HepG2 (cell line): ENCODE measurements at regions not wholly inside any gene's neighbourhood (a gene's known extent, or its start where the extent isn't known, plus 50 kb on each side); places are given as distances from the start of the nearest gene placed in this dataset.

Experiments used
- FOXA1 ChIP-seq, 2 experiments: fragments of 450-650 bp in 1 of 2; sonication (generic) in 1 of 2; formaldehyde crosslinking in 1 of 2; IDR thresholded peaks; 2 replicates each; pipeline versions ENCODE4 v1.4.0 to v1.6.1; 2016 to 2020; ENCODE audit warnings: missing genetic modification reagents in 1 of 2
- HMG20A ChIP-seq: IDR thresholded peaks from 2 replicates; pipeline ENCODE4 v1.6.1; 2016; ENCODE audit warnings: borderline replicate concordance
- KLF16 ChIP-seq, 2 experiments: sonication (generic) in 1 of 2; formaldehyde crosslinking in 1 of 2; IDR thresholded peaks; 2 replicates each; pipeline versions ENCODE4 v1.6.1 to v1.8.0; 2016 to 2023; ENCODE audit warnings: missing genetic modification reagents in 2 of 2, missing compliant biosample characterization in 1 of 2
- MAF1 ChIP-seq: sonication (generic); formaldehyde crosslinking; IDR thresholded peaks from 2 replicates; pipeline ENCODE4 v1.5.0; 2020; ENCODE audit warnings: missing genetic modification reagents, borderline replicate concordance
- MAFF ChIP-seq: IDR thresholded peaks from 2 replicates; pipeline ENCODE4 v1.6.1; 2011; ENCODE audit warnings: low read depth, low read length, improper control_type of control experiment
- MYC ChIP-seq: sonication (generic); formaldehyde crosslinking; IDR thresholded peaks from 2 replicates; pipeline ENCODE4 v1.9.0; 2021; ENCODE audit warnings: missing genetic modification reagents, borderline replicate concordance
- SRSF9 ChIP-seq: fragments of 200-400 bp; formaldehyde crosslinking; IDR thresholded peaks from 2 replicates; pipeline ENCODE4 v1.6.1; 2018; ENCODE audit warnings: borderline replicate concordance, mild to moderate bottlenecking, low read depth, low read length; ENCODE audit not compliant: insufficient read depth, poor library complexity, severe bottlenecking
- THAP11 ChIP-seq: IDR thresholded peaks from 2 replicates; pipeline ENCODE4 v1.6.1; 2016; ENCODE audit warnings: missing biosample characterization, missing genetic modification reagents
- YY1 ChIP-seq: IDR thresholded peaks from 2 replicates; pipeline ENCODE4 v1.6.1; 2011; ENCODE audit warnings: low read length, low read depth, moderate library complexity, mild to moderate bottlenecking; ENCODE audit not compliant: insufficient read depth, insufficient replicate concordance
- ZBTB38 ChIP-seq: sonication (generic); formaldehyde crosslinking; IDR thresholded peaks from 2 replicates; pipeline ENCODE4 v1.5.1; 2020; ENCODE audit warnings: mild to moderate bottlenecking, missing genetic modification reagents
- ZNF230 ChIP-seq: sonication (generic); formaldehyde crosslinking; IDR thresholded peaks from 2 replicates; pipeline ENCODE4 v1.4.0; 2020; ENCODE audit warnings: mild to moderate bottlenecking, missing genetic modification reagents
- ZNF281 ChIP-seq: sonication (generic); formaldehyde crosslinking; IDR thresholded peaks from 2 replicates; pipeline ENCODE4 v1.4.0; 2020; ENCODE audit warnings: missing genetic modification reagents, borderline replicate concordance
- ZNF333 ChIP-seq: sonication (generic); formaldehyde crosslinking; IDR thresholded peaks from 2 replicates; pipeline ENCODE4 v1.4.0; 2020; ENCODE audit warnings: mild to moderate bottlenecking, missing genetic modification reagents, borderline replicate concordance
- ZNF33A ChIP-seq: sonication (generic); formaldehyde crosslinking; IDR thresholded peaks from 2 replicates; pipeline ENCODE4 v1.5.1; 2020; ENCODE audit warnings: missing genetic modification reagents, mild to moderate bottlenecking, moderate library complexity, borderline replicate concordance
- ZNF431 ChIP-seq: sonication (generic); formaldehyde crosslinking; IDR thresholded peaks from 2 replicates; pipeline ENCODE4 v1.9.0; 2022; ENCODE audit warnings: missing genetic modification reagents, low read depth, mild to moderate bottlenecking, borderline replicate concordance
- ZNF546 ChIP-seq: sonication (generic); formaldehyde crosslinking; conservative IDR thresholded peaks from 2 replicates; pipeline ENCODE4 v1.8.1; 2023; ENCODE audit warnings: mild to moderate bottlenecking, missing genetic modification reagents
- ZNF746 ChIP-seq: sonication (generic); formaldehyde crosslinking; IDR thresholded peaks from 2 replicates; pipeline ENCODE4 v1.8.0; 2022; ENCODE audit warnings: mild to moderate bottlenecking, missing genetic modification reagents
- ZNF747 ChIP-seq: sonication (generic); formaldehyde crosslinking; IDR thresholded peaks from 2 replicates; pipeline ENCODE4 v1.8.1; 2023; ENCODE audit warnings: missing genetic modification reagents, mild to moderate bottlenecking, borderline replicate concordance
- ZSCAN25 ChIP-seq: sonication (generic); formaldehyde crosslinking; IDR thresholded peaks from 2 replicates; pipeline ENCODE4 v1.8.0; 2022; ENCODE audit warnings: mild to moderate bottlenecking, missing genetic modification reagents
- ZSCAN31 ChIP-seq: sonication (generic); formaldehyde crosslinking; IDR thresholded peaks from 2 replicates; pipeline ENCODE4 v1.5.0; 2020; ENCODE audit warnings: low read depth, mild to moderate bottlenecking, missing genetic modification reagents
- TF ChIP-seq, protein P1 (sequence below): IDR thresholded peaks from 2 replicates; pipeline ENCODE4 v1.6.1; 2016; ENCODE audit warnings: low read depth
- TF ChIP-seq, protein P2 (sequence below): IDR thresholded peaks from 2 replicates; pipeline ENCODE4 v1.6.1; 2016

DNA sequence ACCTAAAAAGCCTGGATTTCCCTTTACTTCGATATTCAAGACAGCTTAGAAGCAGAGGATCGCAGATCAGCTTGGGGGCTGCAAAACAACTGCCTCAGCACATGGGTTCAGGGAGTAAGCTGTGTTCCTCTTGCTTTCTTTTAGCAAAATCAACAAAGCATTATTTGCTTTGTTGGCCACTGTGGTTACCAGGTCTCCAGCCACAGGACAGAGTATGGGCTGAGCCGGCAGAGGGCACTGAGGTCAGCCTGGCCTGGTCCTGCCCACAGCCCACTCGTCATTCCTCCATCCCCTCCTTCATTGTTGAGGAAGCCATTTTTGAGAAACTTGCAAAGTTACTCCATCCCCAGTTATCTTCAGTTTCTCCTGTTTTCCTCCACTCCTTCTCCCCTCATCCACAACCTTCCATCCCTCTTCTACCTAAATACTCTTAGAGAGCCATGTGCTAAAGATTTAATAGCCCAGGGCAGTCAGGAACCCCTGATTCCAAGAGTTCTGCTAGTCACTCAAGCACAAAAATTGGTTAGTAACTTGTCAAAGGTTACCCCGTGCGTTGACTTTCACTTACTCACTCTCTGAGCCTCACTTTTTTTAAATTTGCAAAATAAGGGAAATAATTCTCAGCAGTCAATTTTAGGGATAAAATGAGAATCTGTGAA lies 60.0 kb upstream of the HES1 start (continued):
- TF ChIP-seq, protein P1, sequence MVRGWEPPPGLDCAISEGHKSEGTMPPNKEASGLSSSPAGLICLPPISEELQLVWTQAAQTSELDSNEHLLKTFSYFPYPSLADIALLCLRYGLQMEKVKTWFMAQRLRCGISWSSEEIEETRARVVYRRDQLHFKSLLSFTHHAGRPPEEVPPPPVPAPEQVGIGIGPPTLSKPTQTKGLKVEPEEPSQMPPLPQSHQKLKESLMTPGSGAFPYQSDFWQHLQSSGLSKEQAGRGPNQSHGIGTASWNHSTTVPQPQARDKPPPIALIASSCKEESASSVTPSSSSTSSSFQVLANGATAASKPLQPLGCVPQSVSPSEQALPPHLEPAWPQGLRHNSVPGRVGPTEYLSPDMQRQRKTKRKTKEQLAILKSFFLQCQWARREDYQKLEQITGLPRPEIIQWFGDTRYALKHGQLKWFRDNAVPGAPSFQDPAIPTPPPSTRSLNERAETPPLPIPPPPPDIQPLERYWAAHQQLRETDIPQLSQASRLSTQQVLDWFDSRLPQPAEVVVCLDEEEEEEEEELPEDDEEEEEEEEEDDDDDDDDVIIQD (CRISPR knock-in tag): peak; percentile 84
- TF ChIP-seq ZNF747: no peak
- peak; percentile 40; the same call in 1 of the 2 replicates for TF ChIP-seq ZBTB38 (CRISPR knock-in tag)
- TF ChIP-seq MAF1 (CRISPR knock-in tag): no peak
- TF ChIP-seq ZNF746: no peak
- 0 out of 2 replicates have a peak, but pooled peaks have one; percentile 26 for TF ChIP-seq ZNF230 (CRISPR knock-in tag)
- TF ChIP-seq ZNF333 (CRISPR knock-in tag): no peak
- TF ChIP-seq ZNF546 (CRISPR knock-in tag): no peak
- TF ChIP-seq, protein P2, sequence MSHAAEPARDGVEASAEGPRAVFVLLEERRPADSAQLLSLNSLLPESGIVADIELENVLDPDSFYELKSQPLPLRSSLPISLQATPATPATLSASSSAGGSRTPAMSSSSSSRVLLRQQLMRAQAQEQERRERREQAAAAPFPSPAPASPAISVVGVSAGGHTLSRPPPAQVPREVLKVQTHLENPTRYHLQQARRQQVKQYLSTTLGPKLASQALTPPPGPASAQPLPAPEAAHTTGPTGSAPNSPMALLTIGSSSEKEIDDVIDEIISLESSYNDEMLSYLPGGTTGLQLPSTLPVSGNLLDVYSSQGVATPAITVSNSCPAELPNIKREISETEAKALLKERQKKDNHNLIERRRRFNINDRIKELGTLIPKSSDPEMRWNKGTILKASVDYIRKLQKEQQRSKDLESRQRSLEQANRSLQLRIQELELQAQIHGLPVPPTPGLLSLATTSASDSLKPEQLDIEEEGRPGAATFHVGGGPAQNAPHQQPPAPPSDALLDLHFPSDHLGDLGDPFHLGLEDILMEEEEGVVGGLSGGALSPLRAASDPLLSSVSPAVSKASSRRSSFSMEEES (CRISPR knock-in tag): peak; percentile 52; the same call in 1 of the 2 replicates
- TF ChIP-seq ZNF281: peak; percentile 47; the same call in 1 of the 2 replicates
- TF ChIP-seq YY1: peak; percentile 78
- peak; percentile 67 for TF ChIP-seq THAP11 (CRISPR knock-in tag)
- no peak for TF ChIP-seq ZSCAN31 (CRISPR knock-in tag)
- peak; percentile 55 for TF ChIP-seq MAFF
- no peak for TF ChIP-seq ZNF431 (CRISPR knock-in tag)
- TF ChIP-seq KLF16 (CRISPR knock-in tag; IDR thresholded peaks at IDR 0.05): peak in 1 of 2 experiments; percentile 61; a peak in 1 of 4 replicates
- no peak for TF ChIP-seq ZNF33A
- TF ChIP-seq FOXA1 (IDR thresholded peaks at IDR 0.05): peak; percentile 41; the same call in 1 of the 2 replicates
- TF ChIP-seq FOXA1 (CRISPR knock-in tag; IDR thresholded peaks at IDR 0.05): peak; percentile 95
- TF ChIP-seq SRSF9: no peak
- TF ChIP-seq ZSCAN25 (CRISPR knock-in tag): peak; percentile 44; the same call in 1 of the 2 replicates
- peak; percentile 58; the same call in 1 of the 2 replicates for TF ChIP-seq MYC
- TF ChIP-seq HMG20A (CRISPR knock-in tag): peak; percentile 82; the same call in 1 of the 2 replicates
